Stimulated activated CD4-positive, alpha-beta T cell treated with anti-CD3 and anti-CD28 coated beads, Interleukin-4, amount 100 ng/mL, for 48 hours (primary cell): ENCODE measurements at regions not wholly inside any gene's neighbourhood (a gene's known extent, or its start where the extent isn't known, plus 50 kb on each side); places are given as distances from the start of the nearest gene placed in this dataset.
"Not testable (repeated sequence)": the region's sequence is repeated elsewhere in the genome, so short reads cannot be mapped to it uniquely, and the experiment has no call there.

ENCODE experiments used
- DNase-seq, 2 donors: peaks; one replicate each; pipeline ENCODE4 v3.0.0-alpha.2; 2020; ENCODE audit warnings: low read depth in 2 of 2

- DNase-seq: no peak
These were observed 386.4 kb upstream of the SEMA6A start for GRCh38 chr5:116961021-116961420.

- DNase-seq: no peak
These were observed 385.2 kb upstream of the SEMA6A start for GRCh38 chr5:116959843-116960242.

GRCh38 chr5:116953251-116953930, 378.8 kb upstream of the SEMA6A start:
- DNase-seq: no peak

GRCh38 chr5:116951219-116951618, 376.6 kb upstream of the SEMA6A start:
- no peak for DNase-seq

GRCh38 chr5:116947691-116948528, 373.3 kb upstream of the SEMA6A start:
- peak; percentile 48 to 58 for DNase-seq

GRCh38 chr5:116945613-116946382, 371.2 kb upstream of the SEMA6A start:
- not testable (repeated sequence) for DNase-seq

- no peak for DNase-seq
These were observed 369.6 kb upstream of the SEMA6A start for GRCh38 chr5:116944183-116944582.

- DNase-seq: no peak
These were observed 368.0 kb upstream of the SEMA6A start for GRCh38 chr5:116942622-116943021.

- no peak for DNase-seq
These were observed 365.0 kb upstream of the SEMA6A start for GRCh38 chr5:116939641-116940040.

GRCh38 chr5:116938488-116938887, 363.9 kb upstream of the SEMA6A start:
- DNase-seq: no peak

GRCh38 chr5:116935561-116936162, 361.0 kb upstream of the SEMA6A start:
- DNase-seq: no peak

GRCh38 chr5:116930616-116931015, 356.0 kb upstream of the SEMA6A start:
- no peak for DNase-seq

GRCh38 chr5:116923344-116923743, 348.7 kb upstream of the SEMA6A start:
- no peak for DNase-seq

GRCh38 chr5:116922532-116922931, 347.9 kb upstream of the SEMA6A start:
- no peak for DNase-seq

- DNase-seq: no peak
These were observed 340.4 kb upstream of the SEMA6A start for GRCh38 chr5:116914869-116915504.

GRCh38 chr5:116912221-116912620, 337.6 kb upstream of the SEMA6A start:
- DNase-seq: no peak

GRCh38 chr5:116911074-116911473, 336.5 kb upstream of the SEMA6A start:
- DNase-seq: no peak

- DNase-seq: no peak
These were observed 333.9 kb upstream of the SEMA6A start for GRCh38 chr5:116908537-116908936.

GRCh38 chr5:116905885-116906284, 331.3 kb upstream of the SEMA6A start:
- DNase-seq: no peak

- no peak for DNase-seq
These were observed 326.2 kb upstream of the SEMA6A start for GRCh38 chr5:116900793-116901192.

GRCh38 chr5:116898917-116899316, 324.3 kb upstream of the SEMA6A start:
- no peak for DNase-seq

GRCh38 chr5:116897291-116897690, 322.7 kb upstream of the SEMA6A start:
- no peak for DNase-seq
